ENCODE measurements at regions not wholly inside any gene's neighbourhood (a gene's known extent, or its start where the extent isn't known, plus 50 kb on each side); places are given as distances from the start of the nearest gene placed in this dataset.
"Not testable (repeated sequence)": the region's sequence is repeated elsewhere in the genome, so short reads cannot be mapped to it uniquely, and the experiment has no call there.

DNA sequence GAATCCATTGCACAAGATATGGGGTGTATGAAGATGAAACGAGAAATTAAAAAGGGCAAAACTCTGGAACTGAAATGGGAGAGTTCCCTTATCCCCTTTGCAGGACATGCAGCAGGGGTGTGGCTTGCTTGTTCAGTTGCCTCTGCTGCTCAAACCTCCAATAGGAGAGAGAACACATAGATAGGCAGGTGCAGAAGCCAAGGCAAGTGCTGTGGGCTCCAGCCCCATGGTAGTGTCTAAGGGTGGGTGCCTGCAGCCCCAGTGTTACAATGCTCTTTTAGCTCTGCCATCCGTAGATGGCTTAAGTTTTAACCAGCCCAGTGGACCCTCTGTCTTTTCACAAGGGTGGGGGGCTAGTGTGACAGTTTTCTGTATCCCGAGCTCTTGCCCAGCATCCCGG is 69.7 kb downstream of the CMAS start:
- no peaks in the 10 kb centered on the region for H3K4me1 ChIP-seq (ENCODE audit: control insufficient read depth in 3 of 3, insufficient read depth in 2 of 3, low read depth in 1 of 3, low read length in 2 of 3)
- H3K27me3 ChIP-seq (ENCODE audit: control insufficient read depth in 3 of 3, insufficient read depth in 3 of 3, low read length in 3 of 3): peaks cover 0 to 4% (median 0%) of the 10 kb centered on the region in 3 donors
- WGBS, 3 donors: 74 to 87% (median 86%) methylated on average over 4 of the region's 4 CpGs
- H3K9me3 ChIP-seq (ENCODE audit: control insufficient read depth in 2 of 2, insufficient read depth in 1 of 2, low read depth in 1 of 2, low read length in 1 of 2): no peaks in the 10 kb centered on the region
- FAIRE-seq: no peak
- H3K36me3 ChIP-seq (ENCODE audit: control insufficient read depth in 3 of 3, insufficient read depth in 2 of 3, low read depth in 1 of 3, low read length in 3 of 3): no peaks in the 10 kb centered on the region
- DNase-seq: no peak
- H3K27ac ChIP-seq (ENCODE audit: low read depth in 1 of 3, low read length in 2 of 3): no peak overlapping the region
- no peak overlapping the region for H3K4me3 ChIP-seq (ENCODE audit: low read depth in 1 of 3, low read length in 3 of 3)

DNA sequence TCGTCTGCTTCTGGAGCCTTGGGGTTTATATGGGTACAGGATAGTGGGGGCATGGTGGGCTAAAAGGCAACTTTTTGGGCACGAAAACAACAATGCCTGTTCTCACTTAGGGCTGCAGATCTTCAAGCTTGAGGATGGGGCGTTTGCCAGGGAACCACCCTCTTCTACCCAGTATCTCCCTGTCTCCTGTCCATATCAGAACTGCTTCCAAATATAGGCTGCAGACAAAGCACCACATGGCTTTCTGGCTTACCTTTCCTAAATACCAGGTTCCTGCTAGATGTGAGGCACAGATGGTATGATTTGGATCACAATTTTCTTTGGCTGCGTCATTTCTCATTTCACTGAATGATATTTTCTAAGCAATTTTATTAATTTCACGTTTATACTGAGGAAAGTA is 70.4 kb downstream of the CMAS start:
- Histone ChIP-seq H3K4me3 (ENCODE audit: low read depth in 1 of 3, low read length in 3 of 3) (no peak overlapping the region), H3K9me3 (ENCODE audit: control insufficient read depth in 2 of 2, insufficient read depth in 1 of 2, low read depth in 1 of 2, low read length in 1 of 2) (no peaks in the 10 kb centered on the region), H3K27ac (ENCODE audit: low read depth in 1 of 3, low read length in 2 of 3) (no peak overlapping the region), H3K36me3 (ENCODE audit: control insufficient read depth in 3 of 3, insufficient read depth in 2 of 3, low read depth in 1 of 3, low read length in 3 of 3) (no peaks in the 10 kb centered on the region), H3K4me1 (ENCODE audit: control insufficient read depth in 3 of 3, insufficient read depth in 2 of 3, low read depth in 1 of 3, low read length in 2 of 3) (no peaks in the 10 kb centered on the region), H3K27me3 (ENCODE audit: control insufficient read depth in 3 of 3, insufficient read depth in 3 of 3, low read length in 3 of 3) (peaks cover 0 to 4% (median 0%) of the 10 kb centered on the region in 3 donors)
- 65 to 81% (median 71%) methylated on average over 5 of the region's 5 CpGs for WGBS, 3 donors
- no peak for FAIRE-seq
- DNase-seq: no peak

DNA sequence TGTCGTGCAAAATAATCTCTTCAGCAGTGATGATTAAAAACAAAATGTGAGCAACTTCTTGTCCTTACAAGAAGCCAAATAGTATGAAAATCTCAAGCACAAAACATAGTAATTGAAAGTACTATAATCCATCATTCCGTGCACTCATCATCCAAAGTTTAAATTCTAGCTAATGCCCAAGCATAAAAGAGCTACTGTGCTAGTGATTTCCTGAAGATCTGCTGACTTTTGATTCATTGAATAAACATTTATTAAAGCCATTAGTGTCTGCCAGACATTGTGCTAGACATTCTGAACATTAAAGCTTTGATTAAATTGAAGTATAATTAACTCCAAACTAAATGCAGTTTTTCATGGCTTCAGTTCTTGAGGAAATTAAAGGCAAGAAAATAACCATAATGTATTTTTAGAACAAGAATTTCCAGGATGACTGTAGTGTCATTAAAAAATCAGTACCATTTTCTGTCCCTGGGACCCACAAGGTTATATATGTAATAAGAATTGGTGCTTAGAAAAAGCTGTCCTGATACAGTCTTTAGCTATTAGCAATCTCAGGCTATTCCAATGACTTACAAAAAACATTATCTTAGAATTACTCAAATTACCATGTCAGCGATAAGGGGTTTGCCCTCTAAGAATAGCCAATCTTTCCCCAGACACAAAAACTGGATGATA is 71.7 kb downstream of the CMAS start:
- 50 to 59% (median 51%) methylated on average over 3 of the region's 3 CpGs for WGBS, 3 donors
- H3K27ac ChIP-seq (ENCODE audit: low read depth in 1 of 3, low read length in 2 of 3): no peak overlapping the region
- H3K27me3 ChIP-seq (ENCODE audit: control insufficient read depth in 3 of 3, insufficient read depth in 3 of 3, low read length in 3 of 3): peaks cover 0 to 4% (median 0%) of the 10 kb centered on the region in 3 donors
- no peak overlapping the region for H3K4me3 ChIP-seq (ENCODE audit: low read depth in 1 of 3, low read length in 3 of 3)
- DNase-seq (no peak), FAIRE-seq (no peak)
- no peaks in the 10 kb centered on the region for H3K4me1 ChIP-seq (ENCODE audit: control insufficient read depth in 3 of 3, insufficient read depth in 2 of 3, low read depth in 1 of 3, low read length in 2 of 3)
- no peaks in the 10 kb centered on the region for H3K36me3 ChIP-seq (ENCODE audit: control insufficient read depth in 3 of 3, insufficient read depth in 2 of 3, low read depth in 1 of 3, low read length in 3 of 3)
- H3K9me3 ChIP-seq (ENCODE audit: control insufficient read depth in 2 of 2, insufficient read depth in 1 of 2, low read depth in 1 of 2, low read length in 1 of 2): no peaks in the 10 kb centered on the region

DNA sequence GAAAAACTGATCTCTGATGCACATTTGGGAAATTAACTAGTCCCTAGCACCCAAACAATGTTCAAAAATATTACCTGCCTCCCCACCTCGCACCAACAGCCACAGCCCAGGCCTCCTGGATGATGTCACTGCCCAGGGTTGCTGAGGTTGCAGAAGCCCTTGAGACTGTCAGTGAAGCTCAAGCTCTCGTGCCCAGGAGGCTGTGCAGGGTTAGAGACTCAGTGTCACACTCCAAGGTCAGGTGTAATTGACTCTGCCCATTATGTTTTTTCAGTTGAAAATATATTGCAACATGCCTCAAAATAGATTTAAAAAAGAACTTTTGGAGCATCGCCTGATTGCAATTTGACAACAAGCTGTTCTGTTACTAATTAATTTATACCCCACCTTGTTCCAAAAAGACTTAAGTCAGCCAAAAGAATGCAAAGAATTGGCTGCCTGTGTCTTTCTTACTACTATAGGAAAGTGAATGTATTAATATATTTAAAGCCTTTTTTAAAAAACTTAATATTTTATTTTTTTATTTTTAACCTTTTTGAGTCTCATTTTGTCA is 72.3 kb downstream of the CMAS start:
- FAIRE-seq (no peak), DNase-seq (no peak)
- Histone ChIP-seq H3K9me3 (ENCODE audit: control insufficient read depth in 2 of 2, insufficient read depth in 1 of 2, low read depth in 1 of 2, low read length in 1 of 2) (no peaks in the 10 kb centered on the region), H3K27ac (ENCODE audit: low read depth in 1 of 3, low read length in 2 of 3) (no peak overlapping the region), H3K27me3 (ENCODE audit: control insufficient read depth in 3 of 3, insufficient read depth in 3 of 3, low read length in 3 of 3) (peaks cover 0 to 4% (median 0%) of the 10 kb centered on the region in 3 donors), H3K4me1 (ENCODE audit: control insufficient read depth in 3 of 3, insufficient read depth in 2 of 3, low read depth in 1 of 3, low read length in 2 of 3) (no peaks in the 10 kb centered on the region), H3K36me3 (ENCODE audit: control insufficient read depth in 3 of 3, insufficient read depth in 2 of 3, low read depth in 1 of 3, low read length in 3 of 3) (no peaks in the 10 kb centered on the region), H3K4me3 (ENCODE audit: low read depth in 1 of 3, low read length in 3 of 3) (no peak overlapping the region)
- 36 to 60% (median 41%) methylated on average over 3 of the region's 3 CpGs for WGBS, 3 donors

DNA sequence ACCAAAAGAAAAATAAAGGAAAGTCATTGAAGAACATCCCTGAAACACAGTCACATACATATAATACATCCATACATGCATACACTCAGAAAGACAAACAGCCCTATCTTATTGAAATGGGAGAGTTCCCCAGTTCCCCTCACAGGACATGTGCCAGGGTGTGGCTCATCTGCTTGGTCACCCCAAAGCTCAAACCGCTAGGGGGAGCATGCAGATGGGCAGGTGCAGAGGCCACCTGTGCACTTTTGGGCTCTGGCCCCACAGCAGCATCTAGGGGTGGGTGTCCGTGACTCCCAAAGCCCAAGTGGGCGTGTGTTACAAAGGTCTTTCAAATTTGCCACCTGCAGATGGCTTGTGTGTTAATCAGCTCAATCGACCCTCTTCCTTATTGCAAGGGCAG is 75.2 kb downstream of the CMAS start:
- H3K9me3 ChIP-seq (ENCODE audit: control insufficient read depth in 2 of 2, insufficient read depth in 1 of 2, low read depth in 1 of 2, low read length in 1 of 2): peaks cover 0 to 7% of the 10 kb centered on the region in 2 donors
- H3K36me3 ChIP-seq (ENCODE audit: control insufficient read depth in 3 of 3, insufficient read depth in 2 of 3, low read depth in 1 of 3, low read length in 3 of 3): no peaks in the 10 kb centered on the region
- H3K4me1 ChIP-seq (ENCODE audit: control insufficient read depth in 3 of 3, insufficient read depth in 2 of 3, low read depth in 1 of 3, low read length in 2 of 3): no peaks in the 10 kb centered on the region
- H3K4me3 ChIP-seq (ENCODE audit: low read depth in 1 of 3, low read length in 3 of 3): no peak overlapping the region
- DNase-seq (peak in 1 of 2 donors; percentile 9), FAIRE-seq (no peak)
- H3K27me3 ChIP-seq (ENCODE audit: control insufficient read depth in 3 of 3, insufficient read depth in 3 of 3, low read length in 3 of 3): peaks cover 0 to 3% (median 0%) of the 10 kb centered on the region in 3 donors
- no peak overlapping the region for H3K27ac ChIP-seq (ENCODE audit: low read depth in 1 of 3, low read length in 2 of 3)
- 18 to 47% (median 27%) methylated on average over 4 of the region's 4 CpGs for WGBS, 3 donors

DNA sequence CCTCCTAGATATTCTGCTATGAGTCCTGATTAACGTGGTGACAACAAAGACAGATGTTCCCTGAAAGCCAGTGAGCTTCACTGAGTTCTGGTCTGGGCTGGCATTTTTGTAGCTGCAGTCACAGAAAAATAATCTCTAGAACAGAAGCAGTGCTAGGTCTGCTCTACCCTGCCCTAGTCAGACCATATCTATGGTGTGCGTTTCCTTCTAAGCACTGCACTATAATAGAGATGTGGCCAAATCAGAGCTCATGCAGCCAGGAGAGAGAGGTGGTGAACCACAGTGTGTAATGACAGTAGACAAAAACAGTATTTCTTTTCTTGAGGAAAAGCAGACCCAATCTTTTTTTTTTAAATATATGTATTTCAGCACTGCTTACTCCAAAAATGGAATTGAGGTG is 76.3 kb downstream of the CMAS start:
- no peaks in the 10 kb centered on the region for H3K4me1 ChIP-seq (ENCODE audit: control insufficient read depth in 3 of 3, insufficient read depth in 2 of 3, low read depth in 1 of 3, low read length in 2 of 3)
- DNase-seq (no peak), FAIRE-seq (no peak)
- no peak overlapping the region for H3K27ac ChIP-seq (ENCODE audit: low read depth in 1 of 3, low read length in 2 of 3)
- H3K36me3 ChIP-seq (ENCODE audit: control insufficient read depth in 3 of 3, insufficient read depth in 2 of 3, low read depth in 1 of 3, low read length in 3 of 3): no peaks in the 10 kb centered on the region
- H3K4me3 ChIP-seq (ENCODE audit: low read depth in 1 of 3, low read length in 3 of 3): no peak overlapping the region
- 38 to 45% (median 42%) methylated on average over 2 of the region's 2 CpGs for whole genome bisulfite sequencing, 3 donors
- peaks cover 0 to 7% of the 10 kb centered on the region in 2 donors for H3K9me3 ChIP-seq (ENCODE audit: control insufficient read depth in 2 of 2, insufficient read depth in 1 of 2, low read depth in 1 of 2, low read length in 1 of 2)
- no peaks in the 10 kb centered on the region for H3K27me3 ChIP-seq (ENCODE audit: control insufficient read depth in 3 of 3, insufficient read depth in 3 of 3, low read length in 3 of 3)

DNA sequence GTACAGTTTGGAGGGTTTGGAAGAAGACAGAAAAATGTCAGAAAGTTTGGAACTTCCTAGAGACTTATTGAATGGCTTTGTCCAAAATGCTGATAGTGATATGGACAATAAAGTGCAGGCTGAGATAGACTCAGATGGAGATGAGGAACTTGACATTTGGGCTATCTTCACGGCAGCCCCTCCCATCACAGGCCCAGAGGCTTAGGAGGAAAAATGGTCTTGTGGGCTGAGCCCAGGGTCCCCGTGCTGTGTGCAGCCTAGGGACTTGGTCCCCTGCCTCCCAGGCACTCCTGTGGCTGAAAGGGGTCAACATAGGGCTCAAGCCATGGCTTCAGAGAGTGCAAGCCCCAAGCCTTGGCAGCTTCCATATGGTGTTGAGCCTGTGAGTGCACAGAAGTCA is 79.0 kb downstream of the CMAS start:
- Histone ChIP-seq H3K4me3 (ENCODE audit: low read depth in 1 of 3, low read length in 3 of 3) (no peak overlapping the region), H3K4me1 (ENCODE audit: control insufficient read depth in 3 of 3, insufficient read depth in 2 of 3, low read depth in 1 of 3, low read length in 2 of 3) (no peaks in the 10 kb centered on the region), H3K9me3 (ENCODE audit: control insufficient read depth in 2 of 2, insufficient read depth in 1 of 2, low read depth in 1 of 2, low read length in 1 of 2) (peaks cover 0 to 7% of the 10 kb centered on the region in 2 donors), H3K27ac (ENCODE audit: low read depth in 1 of 3, low read length in 2 of 3) (no peak overlapping the region), H3K27me3 (ENCODE audit: control insufficient read depth in 3 of 3, insufficient read depth in 3 of 3, low read length in 3 of 3) (peaks cover 0 to 2% (median 0%) of the 10 kb centered on the region in 3 donors), H3K36me3 (ENCODE audit: control insufficient read depth in 3 of 3, insufficient read depth in 2 of 3, low read depth in 1 of 3, low read length in 3 of 3) (no peaks in the 10 kb centered on the region)
- FAIRE-seq: no peak
- 80 to 92% (median 80%) methylated on average over 2 of the region's 2 CpGs for WGBS, 3 donors
- no peak for DNase-seq

DNA sequence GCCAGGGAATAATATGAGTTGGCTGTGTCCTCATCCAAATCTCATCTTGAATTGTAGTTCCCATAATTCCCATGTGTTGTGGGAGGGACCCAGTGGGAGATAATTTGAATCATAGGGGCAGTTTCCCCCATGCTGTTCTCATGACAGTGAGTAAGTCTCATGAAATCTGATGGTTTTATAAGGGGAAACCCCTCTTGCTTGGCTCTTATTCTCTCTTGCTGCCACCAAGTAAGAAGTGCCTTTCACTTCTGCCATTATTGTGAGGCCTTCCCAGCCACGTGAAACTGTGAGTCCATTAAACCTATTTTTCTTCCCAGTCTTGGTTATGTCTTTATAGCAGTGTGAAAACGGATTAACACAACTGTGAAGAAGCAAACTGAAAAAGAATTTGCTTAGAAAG is 80.1 kb downstream of the CMAS start:
- H3K9me3 ChIP-seq (ENCODE audit: control insufficient read depth in 2 of 2, insufficient read depth in 1 of 2, low read depth in 1 of 2, low read length in 1 of 2); H3K4me3 ChIP-seq (ENCODE audit: low read depth in 1 of 3, low read length in 3 of 3); H3K36me3 ChIP-seq (ENCODE audit: control insufficient read depth in 3 of 3, insufficient read depth in 2 of 3, low read depth in 1 of 3, low read length in 3 of 3); DNase-seq; FAIRE-seq; H3K4me1 ChIP-seq (ENCODE audit: control insufficient read depth in 3 of 3, insufficient read depth in 2 of 3, low read depth in 1 of 3, low read length in 2 of 3); H3K27me3 ChIP-seq (ENCODE audit: control insufficient read depth in 3 of 3, insufficient read depth in 3 of 3, low read length in 3 of 3); H3K27ac ChIP-seq (ENCODE audit: low read depth in 1 of 3, low read length in 2 of 3): not testable (repeated sequence)
- 32 to 61% (median 34%) methylated on average over 2 of the region's 2 CpGs for WGBS, 3 donors

DNA sequence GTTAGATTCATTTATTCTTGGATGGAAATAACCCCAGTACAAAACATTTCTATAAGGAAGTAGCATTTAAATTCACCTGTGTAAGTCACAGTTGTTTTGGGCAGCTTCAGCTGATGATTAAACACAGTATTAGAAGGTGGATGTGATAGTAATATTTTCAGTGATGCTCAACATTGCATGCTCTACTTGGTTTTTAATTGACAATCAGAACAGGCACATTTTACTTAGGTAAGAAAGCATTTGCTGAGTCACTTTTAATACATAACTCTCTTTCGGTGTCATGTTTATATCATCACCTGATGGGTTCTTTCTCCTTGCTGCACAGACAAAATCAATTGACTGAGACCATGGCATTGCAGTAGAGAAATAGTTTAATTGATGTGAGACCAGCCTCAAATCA is 80.7 kb downstream of the CMAS start:
- Histone ChIP-seq H3K4me1 (ENCODE audit: control insufficient read depth in 3 of 3, insufficient read depth in 2 of 3, low read depth in 1 of 3, low read length in 2 of 3) (no peaks in the 10 kb centered on the region), H3K4me3 (ENCODE audit: low read depth in 1 of 3, low read length in 3 of 3) (no peak overlapping the region), H3K27me3 (ENCODE audit: control insufficient read depth in 3 of 3, insufficient read depth in 3 of 3, low read length in 3 of 3) (peaks cover 0 to 2% (median 0%) of the 10 kb centered on the region in 3 donors), H3K36me3 (ENCODE audit: control insufficient read depth in 3 of 3, insufficient read depth in 2 of 3, low read depth in 1 of 3, low read length in 3 of 3) (no peaks in the 10 kb centered on the region), H3K9me3 (ENCODE audit: control insufficient read depth in 2 of 2, insufficient read depth in 1 of 2, low read depth in 1 of 2, low read length in 1 of 2) (peaks cover 0 to 7% of the 10 kb centered on the region in 2 donors), H3K27ac (ENCODE audit: low read depth in 1 of 3, low read length in 2 of 3) (no peak overlapping the region)
- DNase-seq (no peak), FAIRE-seq (no peak)
- 0% methylated on average over 1 of the region's 1 CpG for WGBS, 3 donors

Data from small intestine (tissue), 7 donors.